ENCODE measurements at regions not wholly inside any gene's neighbourhood (a gene's known extent, or its start where the extent isn't known, plus 50 kb on each side); places are given as distances from the start of the nearest gene placed in this dataset.

- Histone ChIP-seq H4K20me1 (ENCODE audit: insufficient read depth) (no peaks in the 10 kb centered on the region), H3K27ac (ENCODE audit: low read length) (no peak overlapping the region), H3K9ac (ENCODE audit: low read length) (no peak overlapping the region), H3K36me3 (ENCODE audit: insufficient read depth, low read length) (no peaks in the 10 kb centered on the region), H3F3A (ENCODE audit: insufficient read depth, low read length, poor library complexity, severe bottlenecking) (no peaks in the 10 kb centered on the region), H3K9me2 (ENCODE audit: insufficient read depth, low read length) (no peaks in the 10 kb centered on the region), H3K79me2 (replicated peaks; ENCODE audit: insufficient read depth, low read length) (no peaks in the 10 kb centered on the region), H3K4me2 (ENCODE audit: low read length) (no peak overlapping the region), H3K27me3 (ENCODE audit: insufficient read depth, low read depth, low read length) (no peaks in the 10 kb centered on the region), H3K9me3 (ENCODE audit: low read length) (no peaks in the 10 kb centered on the region), H3K4me3 (ENCODE audit: low read length) (no peak overlapping the region), H2AFZ (ENCODE audit: low read depth, low read length) (no peak overlapping the region)
- TF ChIP-seq POLR2AphosphoS5 (IDR thresholded peaks at IDR 0.05): no peak
- TF ChIP-seq CTCF (IDR thresholded peaks at IDR 0.05; ENCODE audit: poor library complexity, severe bottlenecking): no peak
- TF ChIP-seq EZH2 (IDR thresholded peaks at IDR 0.05; ENCODE audit: borderline replicate concordance, insufficient read depth, low read length, poor library complexity, severe bottlenecking): no peak
- no peak for TF ChIP-seq MXI1 (conservative IDR thresholded peaks at IDR 0.05; ENCODE audit: poor library complexity, severe bottlenecking)
- TF ChIP-seq, protein P1, sequence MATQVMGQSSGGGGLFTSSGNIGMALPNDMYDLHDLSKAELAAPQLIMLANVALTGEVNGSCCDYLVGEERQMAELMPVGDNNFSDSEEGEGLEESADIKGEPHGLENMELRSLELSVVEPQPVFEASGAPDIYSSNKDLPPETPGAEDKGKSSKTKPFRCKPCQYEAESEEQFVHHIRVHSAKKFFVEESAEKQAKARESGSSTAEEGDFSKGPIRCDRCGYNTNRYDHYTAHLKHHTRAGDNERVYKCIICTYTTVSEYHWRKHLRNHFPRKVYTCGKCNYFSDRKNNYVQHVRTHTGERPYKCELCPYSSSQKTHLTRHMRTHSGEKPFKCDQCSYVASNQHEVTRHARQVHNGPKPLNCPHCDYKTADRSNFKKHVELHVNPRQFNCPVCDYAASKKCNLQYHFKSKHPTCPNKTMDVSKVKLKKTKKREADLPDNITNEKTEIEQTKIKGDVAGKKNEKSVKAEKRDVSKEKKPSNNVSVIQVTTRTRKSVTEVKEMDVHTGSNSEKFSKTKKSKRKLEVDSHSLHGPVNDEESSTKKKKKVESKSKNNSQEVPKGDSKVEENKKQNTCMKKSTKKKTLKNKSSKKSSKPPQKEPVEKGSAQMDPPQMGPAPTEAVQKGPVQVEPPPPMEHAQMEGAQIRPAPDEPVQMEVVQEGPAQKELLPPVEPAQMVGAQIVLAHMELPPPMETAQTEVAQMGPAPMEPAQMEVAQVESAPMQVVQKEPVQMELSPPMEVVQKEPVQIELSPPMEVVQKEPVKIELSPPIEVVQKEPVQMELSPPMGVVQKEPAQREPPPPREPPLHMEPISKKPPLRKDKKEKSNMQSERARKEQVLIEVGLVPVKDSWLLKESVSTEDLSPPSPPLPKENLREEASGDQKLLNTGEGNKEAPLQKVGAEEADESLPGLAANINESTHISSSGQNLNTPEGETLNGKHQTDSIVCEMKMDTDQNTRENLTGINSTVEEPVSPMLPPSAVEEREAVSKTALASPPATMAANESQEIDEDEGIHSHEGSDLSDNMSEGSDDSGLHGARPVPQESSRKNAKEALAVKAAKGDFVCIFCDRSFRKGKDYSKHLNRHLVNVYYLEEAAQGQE (IDR thresholded peaks at IDR 0.05; ENCODE audit: borderline replicate concordance): no peak
- TF ChIP-seq TAF1 (IDR thresholded peaks at IDR 0.05; ENCODE audit: low read depth): no peak
- TF ChIP-seq EP300 (conservative IDR thresholded peaks at IDR 0.05; ENCODE audit: poor library complexity, severe bottlenecking): no peak
- no peak for TF ChIP-seq SMC3 (conservative IDR thresholded peaks at IDR 0.05; ENCODE audit: poor library complexity)
- TF ChIP-seq RAD21 (conservative IDR thresholded peaks at IDR 0.05): no peak
Observed at GRCh38 chr9:90511711-90512110, 130.9 kb downstream of the DIRAS2 start.

DNA sequence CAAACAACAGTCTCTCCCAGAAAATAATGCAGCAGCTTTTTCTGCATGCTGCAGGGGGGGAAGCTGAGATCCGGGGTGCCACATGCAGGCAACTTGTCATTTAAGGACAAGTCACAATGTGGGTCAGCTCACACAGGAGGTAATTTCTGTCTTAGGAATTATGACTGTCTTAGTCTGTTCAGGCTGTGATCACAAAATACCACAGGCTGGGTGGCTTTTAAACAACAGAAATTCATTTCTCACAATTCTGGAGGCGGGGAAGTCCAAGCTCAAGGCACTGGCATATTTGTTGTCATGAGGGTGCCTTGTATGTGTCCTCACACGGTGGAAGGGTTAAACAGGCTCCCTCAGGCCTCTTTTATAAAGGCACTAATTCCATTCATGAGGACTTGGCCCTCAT lies 127.7 kb downstream of the DIRAS2 start:
- Histone ChIP-seq H3K27ac (ENCODE audit: low read length) (no peak overlapping the region), H4K20me1 (ENCODE audit: insufficient read depth) (no peaks in the 10 kb centered on the region), H3K4me2 (ENCODE audit: low read length) (no peak overlapping the region), H3K4me3 (ENCODE audit: low read length) (no peak overlapping the region), H3K36me3 (ENCODE audit: insufficient read depth, low read length) (no peaks in the 10 kb centered on the region), H3K9ac (ENCODE audit: low read length) (no peak overlapping the region), H3F3A (ENCODE audit: insufficient read depth, low read length, poor library complexity, severe bottlenecking) (no peaks in the 10 kb centered on the region), H3K79me2 (replicated peaks; ENCODE audit: insufficient read depth, low read length) (no peaks in the 10 kb centered on the region), H3K27me3 (ENCODE audit: insufficient read depth, low read depth, low read length) (no peaks in the 10 kb centered on the region), H3K9me3 (ENCODE audit: low read length) (no peaks in the 10 kb centered on the region), H3K9me2 (ENCODE audit: insufficient read depth, low read length) (no peaks in the 10 kb centered on the region), H2AFZ (ENCODE audit: low read depth, low read length) (no peak overlapping the region)
- TF ChIP-seq POLR2AphosphoS5 (IDR thresholded peaks at IDR 0.05): no peak
- TF ChIP-seq EP300 (conservative IDR thresholded peaks at IDR 0.05; ENCODE audit: poor library complexity, severe bottlenecking): no peak
- no peak for TF ChIP-seq MXI1 (conservative IDR thresholded peaks at IDR 0.05; ENCODE audit: poor library complexity, severe bottlenecking)
- no peak for TF ChIP-seq RAD21 (conservative IDR thresholded peaks at IDR 0.05)
- no peak for TF ChIP-seq CTCF (IDR thresholded peaks at IDR 0.05; ENCODE audit: poor library complexity, severe bottlenecking)
- TF ChIP-seq EZH2 (IDR thresholded peaks at IDR 0.05; ENCODE audit: borderline replicate concordance, insufficient read depth, low read length, poor library complexity, severe bottlenecking): no peak
- no peak for TF ChIP-seq TAF1 (IDR thresholded peaks at IDR 0.05; ENCODE audit: low read depth)
- TF ChIP-seq, protein P1 (IDR thresholded peaks at IDR 0.05; ENCODE audit: borderline replicate concordance): no peak
- no peak for TF ChIP-seq SMC3 (conservative IDR thresholded peaks at IDR 0.05; ENCODE audit: poor library complexity)
